ENCODE measurements at regions not wholly inside any gene's neighbourhood (a gene's known extent, or its start where the extent isn't known, plus 50 kb on each side); places are given as distances from the start of the nearest gene placed in this dataset.

- no peak overlapping the region for H3K4me3 Mint-ChIP-seq (ENCODE audit: unreplicated experiment)
- peaks cover 5% of the 10 kb centered on the region for H3K27me3 Mint-ChIP-seq (ENCODE audit: unreplicated experiment)
- peaks cover 68% of the 10 kb centered on the region for H3K4me1 Mint-ChIP-seq (ENCODE audit: low read depth, unreplicated experiment)
- H3K27ac Mint-ChIP-seq (ENCODE audit: unreplicated experiment): peak overlapping the region; percentile 69
- TF ChIP-seq CTCF (IDR thresholded peaks at IDR 0.05; ENCODE audit: partially characterized antibody, unreplicated experiment): no peak
- DNase-seq: no peak
- peaks cover 5% of the 10 kb centered on the region for H3K9me3 Mint-ChIP-seq (ENCODE audit: unreplicated experiment)
- H3K36me3 Mint-ChIP-seq (ENCODE audit: unreplicated experiment): no peaks in the 10 kb centered on the region
Observed at GRCh38 chr9:81373294-81373693, 316.1 kb downstream of the TLE1 start.

- Mint-ChIP-seq H3K27ac (ENCODE audit: unreplicated experiment) (peak overlapping the region; percentile 36), H3K4me3 (ENCODE audit: unreplicated experiment) (no peak overlapping the region), H3K27me3 (ENCODE audit: unreplicated experiment) (peaks cover 5% of the 10 kb centered on the region), H3K9me3 (ENCODE audit: unreplicated experiment) (peaks cover 5% of the 10 kb centered on the region), H3K36me3 (ENCODE audit: unreplicated experiment) (no peaks in the 10 kb centered on the region), H3K4me1 (ENCODE audit: low read depth, unreplicated experiment) (peaks cover 68% of the 10 kb centered on the region)
- no peak for TF ChIP-seq CTCF (IDR thresholded peaks at IDR 0.05; ENCODE audit: partially characterized antibody, unreplicated experiment)
- DNase-seq: no peak
Observed at GRCh38 chr9:81372628-81373191, 316.6 kb downstream of the TLE1 start.

GRCh38 chr9:81371824-81372223 is 317.5 kb downstream of the TLE1 start:
- Mint-ChIP-seq H3K27ac (ENCODE audit: unreplicated experiment) (peak overlapping the region; percentile 1), H3K4me1 (ENCODE audit: low read depth, unreplicated experiment) (peaks cover 61% of the 10 kb centered on the region), H3K9me3 (ENCODE audit: unreplicated experiment) (peaks cover 7% of the 10 kb centered on the region), H3K4me3 (ENCODE audit: unreplicated experiment) (no peak overlapping the region), H3K27me3 (ENCODE audit: unreplicated experiment) (peaks cover 8% of the 10 kb centered on the region), H3K36me3 (ENCODE audit: unreplicated experiment) (no peaks in the 10 kb centered on the region)
- DNase-seq: no peak
- no peak for TF ChIP-seq CTCF (IDR thresholded peaks at IDR 0.05; ENCODE audit: partially characterized antibody, unreplicated experiment)

- peaks cover 9% of the 10 kb centered on the region for H3K27me3 Mint-ChIP-seq (ENCODE audit: unreplicated experiment)
- H3K9me3 Mint-ChIP-seq (ENCODE audit: unreplicated experiment): peaks cover 7% of the 10 kb centered on the region
- H3K4me3 Mint-ChIP-seq (ENCODE audit: unreplicated experiment): peak overlapping the region; percentile 12
- DNase-seq: no peak
- peak overlapping the region; percentile 44 for H3K27ac Mint-ChIP-seq (ENCODE audit: unreplicated experiment)
- no peaks in the 10 kb centered on the region for H3K36me3 Mint-ChIP-seq (ENCODE audit: unreplicated experiment)
- H3K4me1 Mint-ChIP-seq (ENCODE audit: low read depth, unreplicated experiment): peaks cover 51% of the 10 kb centered on the region
- TF ChIP-seq CTCF (IDR thresholded peaks at IDR 0.05; ENCODE audit: partially characterized antibody, unreplicated experiment): no peak
Observed at GRCh38 chr9:81370650-81371049, 318.7 kb downstream of the TLE1 start.

- no peak for DNase-seq
- TF ChIP-seq CTCF (IDR thresholded peaks at IDR 0.05; ENCODE audit: partially characterized antibody, unreplicated experiment): no peak
- Mint-ChIP-seq H3K4me3 (ENCODE audit: unreplicated experiment) (no peak overlapping the region), H3K4me1 (ENCODE audit: low read depth, unreplicated experiment) (peaks cover 46% of the 10 kb centered on the region), H3K36me3 (ENCODE audit: unreplicated experiment) (peaks cover 2% of the 10 kb centered on the region), H3K27ac (ENCODE audit: unreplicated experiment) (no peak overlapping the region), H3K27me3 (ENCODE audit: unreplicated experiment) (peaks cover 7% of the 10 kb centered on the region), H3K9me3 (ENCODE audit: unreplicated experiment) (peaks cover 7% of the 10 kb centered on the region)
Observed at GRCh38 chr9:81370096-81370495, 319.3 kb downstream of the TLE1 start.
